ENCODE measurements at regions not wholly inside any gene's neighbourhood (a gene's known extent, or its start where the extent isn't known, plus 50 kb on each side); places are given as distances from the start of the nearest gene placed in this dataset.

DNA sequence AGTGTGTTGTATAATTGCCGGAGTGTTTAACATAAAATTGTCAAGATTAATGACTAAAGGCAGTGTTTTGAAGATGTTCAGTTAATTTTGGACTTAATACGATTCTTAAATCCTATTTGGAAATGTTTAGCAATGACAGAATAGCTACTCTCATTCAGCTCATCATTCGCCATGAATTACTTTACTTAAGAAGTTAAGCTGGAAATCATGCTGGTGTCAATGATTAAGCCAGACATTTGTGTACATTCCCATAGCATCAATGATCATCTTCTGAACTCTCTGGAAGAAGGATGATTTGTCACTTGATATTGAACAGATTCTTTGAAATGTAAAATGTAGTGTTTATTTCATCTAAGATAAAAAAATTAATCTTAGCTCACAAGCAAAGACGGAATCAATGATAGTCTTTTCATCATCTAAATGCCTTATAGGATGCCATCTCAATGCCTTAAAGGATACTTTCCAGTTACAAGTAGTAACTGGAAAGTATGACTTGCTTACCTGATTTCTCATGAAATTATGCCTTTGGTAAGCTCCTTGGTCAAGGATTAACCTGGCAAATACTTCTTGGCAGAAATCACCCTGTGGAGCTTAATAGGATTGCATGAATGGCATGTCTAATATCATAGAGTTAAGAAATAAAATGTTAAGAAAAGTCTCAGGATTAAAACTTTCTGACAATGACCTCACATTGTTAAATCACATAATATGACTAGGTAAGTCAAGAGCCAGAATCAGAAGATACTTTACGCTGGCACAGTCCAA lies 515.5 kb upstream of the AGA start:
- Histone ChIP-seq H3K27me3 (ENCODE audit: control insufficient read depth in 1 of 2, insufficient read depth in 2 of 2, low read length in 2 of 2) (no peaks in the 10 kb centered on the region; a peak in 1 of 5 replicates), H3K9me3 (ENCODE audit: low read length) (no peaks in the 10 kb centered on the region), H3K36me3 (replicated peaks in 1 of 2; ENCODE audit: control insufficient read depth in 1 of 2, insufficient read depth in 2 of 2, low read length in 2 of 2) (no peaks in the 10 kb centered on the region), H3K79me2 (ENCODE audit: insufficient read depth, low read length) (no peaks in the 10 kb centered on the region), H3K9ac (ENCODE audit: insufficient read depth, low read depth, low read length) (no peak overlapping the region), H4K20me1 (ENCODE audit: insufficient read depth, low read length) (no peaks in the 10 kb centered on the region), H3K4me1 (ENCODE audit: insufficient read depth, low read length) (no peaks in the 10 kb centered on the region), H3K27ac (ENCODE audit: extremely low read length, insufficient read depth, low read length) (no peak overlapping the region), H3K4me2 (ENCODE audit: low read depth, low read length) (no peak overlapping the region), H3K4me3 (replicated peaks in 1 of 3; ENCODE audit: insufficient read depth in 1 of 3, low read depth in 2 of 3, low read length in 3 of 3) (no peak overlapping the region), H2AFZ (ENCODE audit: low read length) (no peak overlapping the region)
- ChIA-PET POLR2A (no interaction called here), CTCF (ENCODE audit: low intra/inter-chr PET ratio, low total read pairs) (no interaction called here)
- DNase-seq (ENCODE audit: low spot score) (no peak), FAIRE-seq (no peak), ATAC-seq (no peak)
- intact Hi-C loops (cut with micrococcal nuclease; ENCODE audit: unreplicated experiment) (no loop called here), in situ Hi-C loops (cut with HindIII; ENCODE audit: extremely low pct_ligation_motif_present, low pct_unique_long_range_greater_than_20kb) (no loop called here)
- TF ChIP-seq ETV5 (CRISPR knock-in tag; IDR thresholded peaks at IDR 0.05; ENCODE audit: borderline replicate concordance) (no peak), MAFG (CRISPR knock-in tag; IDR thresholded peaks at IDR 0.05) (no peak), HNRNPK (IDR thresholded peaks at IDR 0.05; ENCODE audit: low read depth, low read length, poor library complexity, severe bottlenecking) (no peak), TMF1 (CRISPR knock-in tag; IDR thresholded peaks at IDR 0.05; ENCODE audit: low read depth) (no peak), THAP11 (CRISPR knock-in tag; IDR thresholded peaks at IDR 0.05) (no peak), ZNF563 (CRISPR knock-in tag; IDR thresholded peaks at IDR 0.05) (no peak), ZNF543 (CRISPR knock-in tag; IDR thresholded peaks at IDR 0.05) (no peak), ZNF660 (CRISPR knock-in tag; IDR thresholded peaks at IDR 0.05; ENCODE audit: borderline replicate concordance, low read depth) (no peak), HNRNPH1 (optimal IDR thresholded peaks at IDR 0.05; ENCODE audit: low read depth, low read length) (no peak), GLI4 (CRISPR knock-in tag; IDR thresholded peaks at IDR 0.05; ENCODE audit: borderline replicate concordance) (no peak), NFIB (CRISPR knock-in tag; IDR thresholded peaks at IDR 0.05; ENCODE audit: borderline replicate concordance) (no peak)
- TF ChIP-seq, protein P1, sequence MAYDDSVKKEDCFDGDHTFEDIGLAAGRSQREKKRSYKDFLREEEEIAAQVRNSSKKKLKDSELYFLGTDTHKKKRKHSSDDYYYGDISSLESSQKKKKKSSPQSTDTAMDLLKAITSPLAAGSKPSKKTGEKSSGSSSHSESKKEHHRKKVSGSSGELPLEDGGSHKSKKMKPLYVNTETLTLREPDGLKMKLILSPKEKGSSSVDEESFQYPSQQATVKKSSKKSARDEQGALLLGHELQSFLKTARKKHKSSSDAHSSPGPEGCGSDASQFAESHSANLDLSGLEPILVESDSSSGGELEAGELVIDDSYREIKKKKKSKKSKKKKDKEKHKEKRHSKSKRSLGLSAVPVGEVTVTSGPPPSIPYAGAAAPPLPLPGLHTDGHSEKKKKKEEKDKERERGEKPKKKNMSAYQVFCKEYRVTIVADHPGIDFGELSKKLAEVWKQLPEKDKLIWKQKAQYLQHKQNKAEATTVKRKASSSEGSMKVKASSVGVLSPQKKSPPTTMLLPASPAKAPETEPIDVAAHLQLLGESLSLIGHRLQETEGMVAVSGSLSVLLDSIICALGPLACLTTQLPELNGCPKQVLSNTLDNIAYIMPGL (CRISPR knock-in tag; IDR thresholded peaks at IDR 0.05; ENCODE audit: borderline replicate concordance in 1 of 2, low read depth in 1 of 2) = no peak
- no TSS peak for BruUV-seq (replicated peaks)
- whole genome bisulfite sequencing (ENCODE audit: low lambda C conversion rate) = 12% methylated on average over 5 of the region's 5 CpGs

Measured in HepG2 (cell line).